SH-SY5Y (cell line): ENCODE measurements at regions not wholly inside any gene's neighbourhood (a gene's known extent, or its start where the extent isn't known, plus 50 kb on each side); places are given as distances from the start of the nearest gene placed in this dataset.

Source experiments
- GATA2 ChIP-seq: IDR thresholded peaks from 2 replicates; pipeline ENCODE4 v1.6.1; 2011; ENCODE audit warnings: mild to moderate bottlenecking, low read depth, low read length
- GATA3 ChIP-seq: IDR thresholded peaks from 2 replicates; pipeline ENCODE4 v1.6.1; 2011; ENCODE audit warnings: low read depth, mild to moderate bottlenecking, low read length, moderate library complexity

DNA sequence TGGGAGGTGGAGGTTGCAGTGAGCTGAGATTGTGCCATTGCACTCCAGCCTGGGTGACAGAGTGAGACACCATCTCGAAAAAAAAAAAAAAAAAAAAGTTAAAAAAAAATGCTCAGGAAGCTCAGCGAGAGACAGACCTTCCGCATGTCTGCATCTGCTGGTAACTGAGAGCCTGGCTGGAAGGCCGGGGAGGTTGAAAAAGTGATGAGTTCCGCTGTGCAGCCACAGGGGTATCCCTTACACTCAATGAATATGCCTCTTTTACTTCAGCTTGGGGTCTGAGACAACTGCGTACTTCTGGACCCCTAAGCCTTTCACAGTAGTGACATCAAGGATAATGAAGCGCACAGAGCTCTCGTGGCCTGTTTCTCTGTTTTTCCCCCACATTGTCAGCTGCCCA lies 179.9 kb upstream of the KLF4 start:
- TF ChIP-seq GATA3 = no peak
- no peak for TF ChIP-seq GATA2

DNA sequence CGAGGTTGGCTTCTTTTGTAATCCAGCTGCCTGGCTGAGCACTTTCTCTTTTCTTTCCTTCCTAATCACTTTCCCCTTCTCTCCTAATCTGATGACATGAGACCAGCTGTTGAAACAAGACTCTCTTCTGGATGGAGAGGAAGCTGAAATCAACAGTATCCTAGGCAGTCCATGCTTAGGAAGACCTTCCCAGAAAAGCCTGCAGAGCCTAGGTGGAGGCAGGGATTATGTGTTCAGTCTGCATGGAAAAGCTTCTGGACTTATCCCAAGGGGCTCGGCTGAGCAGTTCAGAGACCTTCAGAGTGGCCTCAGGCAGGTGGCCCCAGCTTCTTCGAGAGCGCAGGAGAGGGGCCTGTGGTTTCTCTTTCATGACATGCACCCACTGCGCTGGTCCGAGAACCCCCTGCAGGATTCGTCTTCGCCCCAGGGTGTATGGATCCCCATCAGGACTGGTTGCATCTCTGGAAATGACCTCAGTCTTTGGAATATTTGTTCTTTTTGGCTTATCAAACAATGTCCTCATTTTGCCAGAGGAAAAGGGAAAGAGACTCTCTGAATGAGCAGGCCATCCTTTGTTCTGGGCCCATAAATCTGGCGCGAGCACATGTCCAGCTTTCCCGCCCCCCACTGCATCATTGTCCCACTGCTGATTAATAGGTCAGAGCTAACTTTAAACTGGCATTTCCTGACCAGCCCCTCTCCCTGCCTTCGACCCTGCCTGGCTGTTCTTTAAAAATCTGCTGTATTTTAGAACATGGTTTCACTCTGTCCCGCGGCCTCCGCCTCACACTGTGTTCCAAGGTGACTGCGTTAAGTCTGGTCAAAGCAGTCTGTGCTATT lies 177.9 kb upstream of the KLF4 start:
- TF ChIP-seq GATA2 = no peak
- TF ChIP-seq GATA3 = no peak

- TF ChIP-seq GATA3 (no peak), GATA2 (no peak)
These were observed 175.5 kb upstream of the KLF4 start for GRCh38 chr9:107665057-107665456.

- no peak for TF ChIP-seq GATA2
- no peak for TF ChIP-seq GATA3
These were observed 171.4 kb upstream of the KLF4 start for GRCh38 chr9:107660976-107661375.

DNA sequence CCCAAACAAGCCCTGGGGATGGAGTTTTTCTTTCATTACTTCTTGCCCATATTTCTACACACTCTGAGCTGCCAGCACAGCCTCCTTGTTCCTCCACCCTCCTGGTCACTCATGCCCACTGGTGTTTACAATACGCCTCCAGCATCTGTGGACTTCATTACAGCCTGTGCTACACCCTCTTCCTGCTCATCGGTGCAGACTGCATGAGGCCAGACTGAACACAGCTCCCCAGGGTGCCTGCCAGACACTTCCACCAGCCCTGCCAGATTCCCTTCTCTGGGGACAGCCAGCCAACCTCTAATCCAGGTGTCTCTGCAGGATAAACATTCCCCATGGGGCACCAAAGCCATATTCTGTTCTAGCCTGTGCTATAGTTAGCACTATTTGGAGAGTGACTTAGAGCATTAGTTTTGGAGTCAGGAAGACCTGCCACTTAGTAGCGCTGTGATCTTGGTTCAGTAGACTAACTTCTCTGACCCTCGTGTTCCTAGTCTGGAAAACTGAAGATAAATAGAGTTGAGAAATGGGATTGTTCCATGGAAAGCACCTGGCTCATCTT lies 163.8 kb upstream of the KLF4 start:
- TF ChIP-seq GATA3 (no peak), GATA2 (no peak)

DNA sequence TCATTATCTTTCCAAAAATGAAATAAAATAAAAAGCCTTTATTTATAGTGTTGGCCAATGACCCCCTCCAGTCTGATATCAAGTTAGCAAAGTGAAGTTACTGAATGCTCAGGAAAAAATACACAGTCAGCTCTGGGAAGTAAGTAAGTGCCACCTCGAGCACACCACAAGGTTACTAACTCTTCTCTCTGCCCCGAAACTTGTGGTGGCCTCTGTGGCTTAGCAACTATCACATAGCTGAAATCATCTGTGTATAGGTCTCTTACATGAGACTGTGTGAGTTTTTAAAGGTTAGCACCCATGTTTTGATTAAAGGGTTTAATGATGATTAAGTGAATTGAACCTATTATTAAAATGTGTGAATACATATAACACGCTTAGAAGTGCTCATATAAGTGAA lies 161.4 kb upstream of the KLF4 start:
- TF ChIP-seq GATA3 (no peak), GATA2 (no peak)

GRCh38 chr9:107650321-107650720 lies 160.8 kb upstream of the KLF4 start:
- TF ChIP-seq GATA3 (no peak), GATA2 (no peak)

GRCh38 chr9:107648153-107648715 lies 158.7 kb upstream of the KLF4 start:
- TF ChIP-seq GATA2 (no peak), GATA3 (no peak)

- TF ChIP-seq GATA3 (no peak), GATA2 (no peak)
These were observed 158.0 kb upstream of the KLF4 start for GRCh38 chr9:107647611-107648010.

GRCh38 chr9:107647141-107647540 lies 157.6 kb upstream of the KLF4 start:
- no peak for TF ChIP-seq GATA2
- no peak for TF ChIP-seq GATA3

DNA sequence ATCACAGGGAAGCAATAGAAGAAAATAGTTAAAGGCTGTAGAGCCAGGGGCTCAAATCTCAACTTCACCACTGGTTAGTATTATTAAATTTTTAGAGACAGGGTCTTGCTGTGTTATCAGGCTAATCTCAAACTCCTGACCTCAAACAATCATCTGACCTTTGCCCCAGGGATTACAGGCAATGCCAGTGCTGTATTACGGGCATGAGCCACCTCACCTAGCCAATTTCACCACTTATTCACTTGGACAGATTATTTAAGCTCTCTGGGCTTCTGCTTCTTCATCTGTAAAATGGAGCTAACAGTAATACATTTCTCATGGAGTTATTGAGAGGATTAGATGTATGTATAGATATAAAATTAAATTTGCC lies 155.9 kb upstream of the KLF4 start:
- TF ChIP-seq GATA2 = no peak

DNA sequence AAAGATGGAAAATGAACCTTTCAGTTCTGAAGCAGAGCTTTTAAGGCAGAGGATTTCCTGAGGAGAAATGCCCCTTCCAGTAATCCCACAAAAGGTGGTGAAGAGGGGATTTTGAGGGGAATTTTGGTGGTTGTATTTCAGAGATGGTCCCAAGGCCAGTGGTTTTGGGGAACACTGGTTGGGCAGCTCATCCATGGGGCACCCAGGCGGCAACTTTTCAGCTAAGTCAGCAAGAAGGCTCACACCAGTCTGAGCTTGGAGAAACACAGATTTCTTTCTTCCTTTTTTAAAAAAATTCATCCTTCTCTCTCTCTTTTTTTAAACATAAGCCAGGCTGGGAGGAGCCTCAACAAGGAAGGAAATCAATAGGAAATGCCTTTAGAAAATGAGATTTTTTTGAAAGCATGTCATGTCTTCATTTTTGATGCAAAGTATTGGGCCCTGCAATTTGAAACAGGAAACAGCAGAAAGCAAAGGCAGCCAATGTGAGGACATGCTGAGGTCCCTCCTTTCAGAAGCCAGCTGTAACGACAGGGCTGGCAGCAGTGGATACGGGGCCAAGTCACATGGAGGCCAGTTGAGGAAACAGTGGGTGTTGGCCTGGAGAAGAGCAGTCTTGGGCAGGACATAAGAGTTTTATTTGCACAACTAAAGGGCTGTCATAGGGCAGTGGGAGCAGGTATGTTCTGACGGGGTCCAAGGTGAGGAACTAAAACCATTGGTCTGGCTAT lies 155.3 kb upstream of the KLF4 start:
- TF ChIP-seq GATA2 (no peak), GATA3 (no peak)

DNA sequence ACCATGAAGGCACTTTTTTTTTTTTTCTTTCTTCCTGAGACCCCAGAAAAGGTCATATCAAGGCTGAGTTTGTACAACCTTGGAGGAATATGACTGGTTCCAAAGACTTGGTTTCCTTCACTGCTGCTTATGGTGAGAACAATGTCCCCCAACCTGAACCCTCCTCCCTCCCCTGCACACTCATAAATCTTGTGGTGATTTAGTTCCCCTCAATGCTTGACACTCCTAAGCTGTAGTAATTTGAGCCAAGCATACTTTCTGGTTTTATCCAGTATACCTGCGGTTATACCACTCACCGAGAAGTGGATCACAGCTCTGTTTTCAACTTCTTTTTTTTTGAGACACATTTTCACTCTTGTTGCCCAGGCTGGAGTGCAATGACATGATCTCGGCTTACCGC lies 149.9 kb upstream of the KLF4 start:
- no peak for TF ChIP-seq GATA3
- TF ChIP-seq GATA2 = no peak

DNA sequence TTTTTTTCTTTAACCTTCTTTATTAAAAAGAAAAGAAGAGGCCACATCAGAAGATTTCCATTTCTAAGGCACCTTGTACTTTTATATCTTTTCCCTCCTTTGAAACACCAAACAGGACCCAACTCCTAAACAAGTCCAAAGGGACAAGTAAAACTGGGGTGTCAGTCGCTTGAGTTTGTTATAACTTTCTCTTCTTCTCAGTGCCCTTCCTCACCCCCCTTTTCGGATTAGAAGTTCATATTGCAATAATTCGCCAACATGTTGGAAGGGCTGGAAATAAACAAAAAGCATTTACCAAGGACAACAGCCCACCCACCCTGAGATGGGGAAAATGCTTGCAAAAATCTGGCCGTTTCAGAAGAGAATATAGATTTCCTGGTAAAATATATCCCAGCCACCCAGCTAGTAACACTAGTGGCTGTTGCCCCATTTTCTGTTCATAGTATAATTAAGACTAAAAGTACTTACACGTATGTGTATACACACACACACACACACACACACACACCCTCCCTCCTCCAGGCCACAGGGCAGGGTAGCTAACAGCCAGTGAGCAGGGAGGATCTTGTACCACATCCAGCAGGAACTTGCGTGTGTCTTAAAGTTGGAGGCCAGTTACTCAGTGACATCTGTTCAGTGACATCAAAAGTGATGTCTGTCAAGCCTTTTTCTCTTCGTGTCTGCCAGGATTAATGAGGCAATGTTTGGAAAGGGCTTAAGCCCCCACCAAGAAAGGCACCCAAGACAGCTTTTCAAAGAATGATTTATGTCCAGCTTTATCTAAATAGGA lies 149.1 kb upstream of the KLF4 start:
- TF ChIP-seq GATA3 = no peak
- no peak for TF ChIP-seq GATA2
